ENCODE measurements at regions not wholly inside any gene's neighbourhood (a gene's known extent, or its start where the extent isn't known, plus 50 kb on each side); places are given as distances from the start of the nearest gene placed in this dataset.

DNA sequence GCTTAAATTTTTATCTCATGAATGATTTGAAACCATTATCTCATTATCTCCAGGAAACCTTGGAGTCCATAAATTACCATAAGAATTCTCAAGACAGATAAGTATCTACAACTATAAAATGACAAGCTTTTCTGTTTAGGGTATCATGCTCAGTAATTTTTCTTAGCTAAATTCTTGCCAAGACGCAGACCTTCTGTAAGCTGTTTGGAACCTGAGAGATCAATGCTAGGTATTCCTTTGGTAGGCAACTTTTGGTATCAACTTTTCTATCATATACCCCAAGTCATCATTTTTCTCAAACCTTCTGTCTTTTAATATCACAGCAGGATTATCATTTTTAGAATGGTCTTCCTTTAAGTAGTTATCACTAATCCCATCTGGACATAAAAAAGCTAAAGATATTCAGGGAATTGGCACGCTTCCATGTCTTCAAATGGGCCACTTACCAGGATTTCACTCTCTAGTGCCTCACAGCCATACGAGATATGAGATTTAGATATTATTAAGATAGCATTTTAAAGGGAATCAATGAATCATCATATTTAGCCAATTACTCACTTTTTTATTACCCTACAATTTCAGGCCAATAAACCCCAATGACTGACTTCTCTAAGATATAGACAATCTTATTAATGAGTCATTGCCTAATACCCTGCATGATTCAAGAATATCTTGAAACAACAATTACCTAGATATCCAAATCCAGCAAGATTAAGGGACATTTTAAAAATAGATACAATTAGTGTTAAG is 544.1 kb downstream of the HTR7 start:
- peaks cover 10% of the 10 kb centered on the region for H3K9me3 Mint-ChIP-seq
- peaks cover 10% of the 10 kb centered on the region for H3K36me3 Mint-ChIP-seq
- POLR2A ChIA-PET, result no interaction called here
- no peak overlapping the region for H3K4me3 Mint-ChIP-seq
- CTCF ChIA-PET, result no interaction called here
- H3K27me3 Mint-ChIP-seq (ENCODE audit: low read depth), result peaks cover 7% of the 10 kb centered on the region
- DNase-seq (ENCODE audit: low spot score), result no peak
- no peak for TF ChIP-seq NFATC4 (CRISPR knock-in tag; IDR thresholded peaks at IDR 0.05)
- TF ChIP-seq ETV6 (CRISPR knock-in tag; IDR thresholded peaks at IDR 0.05), result no peak
- TF ChIP-seq ATF1 (CRISPR knock-in tag; IDR thresholded peaks at IDR 0.05), result no peak
- no peak for TF ChIP-seq NR1H2 (CRISPR knock-in tag; IDR thresholded peaks at IDR 0.05)
- TF ChIP-seq JUN (CRISPR knock-in tag; IDR thresholded peaks at IDR 0.05), result no peak
- TF ChIP-seq, protein P1, sequence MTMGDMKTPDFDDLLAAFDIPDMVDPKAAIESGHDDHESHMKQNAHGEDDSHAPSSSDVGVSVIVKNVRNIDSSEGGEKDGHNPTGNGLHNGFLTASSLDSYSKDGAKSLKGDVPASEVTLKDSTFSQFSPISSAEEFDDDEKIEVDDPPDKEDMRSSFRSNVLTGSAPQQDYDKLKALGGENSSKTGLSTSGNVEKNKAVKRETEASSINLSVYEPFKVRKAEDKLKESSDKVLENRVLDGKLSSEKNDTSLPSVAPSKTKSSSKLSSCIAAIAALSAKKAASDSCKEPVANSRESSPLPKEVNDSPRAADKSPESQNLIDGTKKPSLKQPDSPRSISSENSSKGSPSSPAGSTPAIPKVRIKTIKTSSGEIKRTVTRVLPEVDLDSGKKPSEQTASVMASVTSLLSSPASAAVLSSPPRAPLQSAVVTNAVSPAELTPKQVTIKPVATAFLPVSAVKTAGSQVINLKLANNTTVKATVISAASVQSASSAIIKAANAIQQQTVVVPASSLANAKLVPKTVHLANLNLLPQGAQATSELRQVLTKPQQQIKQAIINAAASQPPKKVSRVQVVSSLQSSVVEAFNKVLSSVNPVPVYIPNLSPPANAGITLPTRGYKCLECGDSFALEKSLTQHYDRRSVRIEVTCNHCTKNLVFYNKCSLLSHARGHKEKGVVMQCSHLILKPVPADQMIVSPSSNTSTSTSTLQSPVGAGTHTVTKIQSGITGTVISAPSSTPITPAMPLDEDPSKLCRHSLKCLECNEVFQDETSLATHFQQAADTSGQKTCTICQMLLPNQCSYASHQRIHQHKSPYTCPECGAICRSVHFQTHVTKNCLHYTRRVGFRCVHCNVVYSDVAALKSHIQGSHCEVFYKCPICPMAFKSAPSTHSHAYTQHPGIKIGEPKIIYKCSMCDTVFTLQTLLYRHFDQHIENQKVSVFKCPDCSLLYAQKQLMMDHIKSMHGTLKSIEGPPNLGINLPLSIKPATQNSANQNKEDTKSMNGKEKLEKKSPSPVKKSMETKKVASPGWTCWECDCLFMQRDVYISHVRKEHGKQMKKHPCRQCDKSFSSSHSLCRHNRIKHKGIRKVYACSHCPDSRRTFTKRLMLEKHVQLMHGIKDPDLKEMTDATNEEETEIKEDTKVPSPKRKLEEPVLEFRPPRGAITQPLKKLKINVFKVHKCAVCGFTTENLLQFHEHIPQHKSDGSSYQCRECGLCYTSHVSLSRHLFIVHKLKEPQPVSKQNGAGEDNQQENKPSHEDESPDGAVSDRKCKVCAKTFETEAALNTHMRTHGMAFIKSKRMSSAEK (CRISPR knock-in tag; IDR thresholded peaks at IDR 0.05; ENCODE audit: borderline replicate concordance), result no peak
- TF ChIP-seq GABPB1 (CRISPR knock-in tag; IDR thresholded peaks at IDR 0.05), result no peak
- TF ChIP-seq OVOL2 (CRISPR knock-in tag; IDR thresholded peaks at IDR 0.05; ENCODE audit: borderline replicate concordance), result no peak
- TF ChIP-seq, protein P2, sequence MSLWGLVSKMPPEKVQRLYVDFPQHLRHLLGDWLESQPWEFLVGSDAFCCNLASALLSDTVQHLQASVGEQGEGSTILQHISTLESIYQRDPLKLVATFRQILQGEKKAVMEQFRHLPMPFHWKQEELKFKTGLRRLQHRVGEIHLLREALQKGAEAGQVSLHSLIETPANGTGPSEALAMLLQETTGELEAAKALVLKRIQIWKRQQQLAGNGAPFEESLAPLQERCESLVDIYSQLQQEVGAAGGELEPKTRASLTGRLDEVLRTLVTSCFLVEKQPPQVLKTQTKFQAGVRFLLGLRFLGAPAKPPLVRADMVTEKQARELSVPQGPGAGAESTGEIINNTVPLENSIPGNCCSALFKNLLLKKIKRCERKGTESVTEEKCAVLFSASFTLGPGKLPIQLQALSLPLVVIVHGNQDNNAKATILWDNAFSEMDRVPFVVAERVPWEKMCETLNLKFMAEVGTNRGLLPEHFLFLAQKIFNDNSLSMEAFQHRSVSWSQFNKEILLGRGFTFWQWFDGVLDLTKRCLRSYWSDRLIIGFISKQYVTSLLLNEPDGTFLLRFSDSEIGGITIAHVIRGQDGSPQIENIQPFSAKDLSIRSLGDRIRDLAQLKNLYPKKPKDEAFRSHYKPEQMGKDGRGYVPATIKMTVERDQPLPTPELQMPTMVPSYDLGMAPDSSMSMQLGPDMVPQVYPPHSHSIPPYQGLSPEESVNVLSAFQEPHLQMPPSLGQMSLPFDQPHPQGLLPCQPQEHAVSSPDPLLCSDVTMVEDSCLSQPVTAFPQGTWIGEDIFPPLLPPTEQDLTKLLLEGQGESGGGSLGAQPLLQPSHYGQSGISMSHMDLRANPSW (CRISPR knock-in tag; conservative IDR thresholded peaks at IDR 0.05; ENCODE audit: low read depth), result no peak
- TF ChIP-seq, protein P3, sequence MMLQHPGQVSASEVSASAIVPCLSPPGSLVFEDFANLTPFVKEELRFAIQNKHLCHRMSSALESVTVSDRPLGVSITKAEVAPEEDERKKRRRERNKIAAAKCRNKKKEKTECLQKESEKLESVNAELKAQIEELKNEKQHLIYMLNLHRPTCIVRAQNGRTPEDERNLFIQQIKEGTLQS (CRISPR knock-in tag; conservative IDR thresholded peaks at IDR 0.05), result no peak
- TF ChIP-seq, protein P4, sequence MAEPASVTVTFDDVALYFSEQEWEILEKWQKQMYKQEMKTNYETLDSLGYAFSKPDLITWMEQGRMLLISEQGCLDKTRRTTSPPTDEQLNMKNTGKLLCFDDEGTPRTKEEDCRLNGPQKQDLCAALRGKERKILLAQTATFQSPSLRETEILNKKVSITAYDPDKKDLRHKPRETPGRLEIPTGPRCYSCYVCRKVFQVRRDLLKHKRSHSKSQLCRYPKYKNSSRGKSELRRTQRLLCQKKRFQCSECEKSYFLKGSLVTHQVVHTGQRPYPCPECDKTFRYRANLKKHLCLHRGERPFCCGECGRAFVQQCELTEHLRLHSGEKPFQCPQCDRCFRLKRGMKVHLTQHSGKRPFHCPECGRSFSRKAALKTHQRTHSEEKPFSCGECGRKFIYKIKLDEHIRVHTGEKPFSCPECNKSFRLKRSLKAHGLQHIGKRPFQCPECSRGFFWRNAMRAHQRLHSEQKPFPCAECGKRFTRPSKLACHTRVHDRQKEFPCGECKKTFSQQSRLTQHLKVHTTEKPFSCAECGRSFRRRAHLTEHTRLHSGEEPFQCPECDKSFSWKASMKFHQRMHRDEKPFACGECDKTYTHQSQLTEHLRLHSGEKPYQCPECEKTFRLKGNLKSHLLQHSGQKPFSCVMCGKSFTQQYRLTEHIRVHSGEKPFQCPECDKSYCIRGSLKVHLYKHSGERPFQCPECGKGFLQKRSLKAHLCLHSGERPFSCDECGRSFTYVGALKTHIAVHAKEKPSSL (CRISPR knock-in tag; conservative IDR thresholded peaks at IDR 0.05), result no peak
- TF ChIP-seq, protein P5, sequence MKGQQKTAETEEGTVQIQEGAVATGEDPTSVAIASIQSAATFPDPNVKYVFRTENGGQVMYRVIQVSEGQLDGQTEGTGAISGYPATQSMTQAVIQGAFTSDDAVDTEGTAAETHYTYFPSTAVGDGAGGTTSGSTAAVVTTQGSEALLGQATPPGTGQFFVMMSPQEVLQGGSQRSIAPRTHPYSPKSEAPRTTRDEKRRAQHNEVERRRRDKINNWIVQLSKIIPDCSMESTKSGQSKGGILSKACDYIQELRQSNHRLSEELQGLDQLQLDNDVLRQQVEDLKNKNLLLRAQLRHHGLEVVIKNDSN (CRISPR knock-in tag; IDR thresholded peaks at IDR 0.05), result no peak
- TF ChIP-seq SP1 (CRISPR knock-in tag; conservative IDR thresholded peaks at IDR 0.05), result no peak
- TF ChIP-seq, protein P6, sequence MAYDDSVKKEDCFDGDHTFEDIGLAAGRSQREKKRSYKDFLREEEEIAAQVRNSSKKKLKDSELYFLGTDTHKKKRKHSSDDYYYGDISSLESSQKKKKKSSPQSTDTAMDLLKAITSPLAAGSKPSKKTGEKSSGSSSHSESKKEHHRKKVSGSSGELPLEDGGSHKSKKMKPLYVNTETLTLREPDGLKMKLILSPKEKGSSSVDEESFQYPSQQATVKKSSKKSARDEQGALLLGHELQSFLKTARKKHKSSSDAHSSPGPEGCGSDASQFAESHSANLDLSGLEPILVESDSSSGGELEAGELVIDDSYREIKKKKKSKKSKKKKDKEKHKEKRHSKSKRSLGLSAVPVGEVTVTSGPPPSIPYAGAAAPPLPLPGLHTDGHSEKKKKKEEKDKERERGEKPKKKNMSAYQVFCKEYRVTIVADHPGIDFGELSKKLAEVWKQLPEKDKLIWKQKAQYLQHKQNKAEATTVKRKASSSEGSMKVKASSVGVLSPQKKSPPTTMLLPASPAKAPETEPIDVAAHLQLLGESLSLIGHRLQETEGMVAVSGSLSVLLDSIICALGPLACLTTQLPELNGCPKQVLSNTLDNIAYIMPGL (CRISPR knock-in tag; IDR thresholded peaks at IDR 0.05), result no peak
- no peak for TF ChIP-seq ZNF416 (CRISPR knock-in tag; IDR thresholded peaks at IDR 0.05)
- TF ChIP-seq ELF4 (CRISPR knock-in tag; IDR thresholded peaks at IDR 0.05; ENCODE audit: low read depth), result no peak
- no peak for TF ChIP-seq SMAD3 (CRISPR knock-in tag; IDR thresholded peaks at IDR 0.05; ENCODE audit: borderline replicate concordance)
- H3K27ac Mint-ChIP-seq, result no peak overlapping the region
- no peak for ATAC-seq
- H3K4me1 Mint-ChIP-seq, result peaks cover 32% of the 10 kb centered on the region

All from WTC11 (cell line).